DND-41 (cell line): ENCODE measurements at regions not wholly inside any gene's neighbourhood (a gene's known extent, or its start where the extent isn't known, plus 50 kb on each side); places are given as distances from the start of the nearest gene placed in this dataset.

ENCODE experiments used
- ATAC-seq: fragments of 200-7000 bp; cut with Tn5 transposase; 3 replicates; pipeline ENCODE4 v1.9.1; 2021; ENCODE audit warnings: low read depth; ENCODE audit not compliant: insufficient read depth
- DNase-seq: peaks from one replicate; pipeline ENCODE4 v3.0.0-alpha.2; 2020
- H2AFZ ChIP-seq: 2 replicates; pipeline ENCODE4 v1.6.0; 2012; ENCODE audit warnings: low read depth, low read length
- H3K27ac ChIP-seq: 2 replicates; pipeline ENCODE4 v1.5.1; 2012; ENCODE audit warnings: low read length, inconsistent platforms
- H3K27me3 ChIP-seq: fragments of 200-600 bp; sonication (generic); 2 replicates; pipeline ENCODE4 v1.6.0; 2012; ENCODE audit warnings: low read length, mild to moderate bottlenecking, inconsistent platforms; ENCODE audit not compliant: insufficient read depth, poor library complexity
- H3K36me3 ChIP-seq: 2 replicates; pipeline ENCODE4 v1.5.1; 2012; ENCODE audit warnings: low read length, inconsistent platforms; ENCODE audit not compliant: insufficient read depth
- H3K4me1 ChIP-seq: 2 replicates; pipeline ENCODE4 v1.5.1; 2012; ENCODE audit warnings: mild to moderate bottlenecking, low read length; ENCODE audit not compliant: insufficient read depth
- H3K4me2 ChIP-seq: 2 replicates; pipeline ENCODE4 v1.6.0; 2012; ENCODE audit warnings: mild to moderate bottlenecking, moderate library complexity, low read length, inconsistent platforms; ENCODE audit not compliant: insufficient read depth
- H3K4me3 ChIP-seq, 2 experiments: fragments of 200-600 bp in 1 of 2; shearing (Covaris generic) in 1 of 2; 2 replicates each; pipeline ENCODE4 v1.5.1; 2012 to 2016; ENCODE audit warnings: inconsistent platforms in 2 of 2, low read length in 2 of 2, mild to moderate bottlenecking in 2 of 2, low read depth in 1 of 2, moderate library complexity in 1 of 2
- H3K79me2 ChIP-seq: 2 replicates; pipeline ENCODE4 v1.6.0; 2012; ENCODE audit warnings: low read length, inconsistent platforms; ENCODE audit not compliant: insufficient read depth
- H3K9ac ChIP-seq: 2 replicates; pipeline ENCODE4 v1.6.0; 2012; ENCODE audit warnings: low read depth, mild to moderate bottlenecking, inconsistent platforms, low read length, moderate library complexity
- H3K9me3 ChIP-seq: 2 replicates; pipeline ENCODE4 v1.5.1; 2012; ENCODE audit warnings: low read length, moderate library complexity, mild to moderate bottlenecking, inconsistent platforms; ENCODE audit not compliant: insufficient read depth, severe bottlenecking
- H4K20me1 ChIP-seq: 2 replicates; pipeline ENCODE4 v1.6.0; 2012; ENCODE audit warnings: low read length; ENCODE audit not compliant: insufficient read depth
- CTCF ChIP-seq: IDR thresholded peaks from 2 replicates; pipeline ENCODE4 v1.5.1; 2012; ENCODE audit warnings: borderline replicate concordance, low read length, moderate library complexity, mild to moderate bottlenecking; ENCODE audit not compliant: poor library complexity, severe bottlenecking; ENCODE audit errors: extremely low read depth
- EZH2 ChIP-seq: IDR thresholded peaks from 3 replicates; pipeline ENCODE4 v1.6.1; 2012; ENCODE audit warnings: borderline replicate concordance, low read depth, mild to moderate bottlenecking, moderate library complexity, low read length, inconsistent platforms; ENCODE audit not compliant: severe bottlenecking

- no peak overlapping the region for H2AFZ ChIP-seq
- TF ChIP-seq CTCF (no peak), EZH2 (no peak)
- H3K27me3 ChIP-seq, result no peaks in the 10 kb centered on the region
- no peak overlapping the region for H3K4me2 ChIP-seq
- H4K20me1 ChIP-seq, result no peaks in the 10 kb centered on the region
- DNase-seq (no peak), ATAC-seq (no peak)
- no peaks in the 10 kb centered on the region for H3K36me3 ChIP-seq
- H3K9me3 ChIP-seq, result no peaks in the 10 kb centered on the region
- no peak overlapping the region for H3K27ac ChIP-seq
- no peaks in the 10 kb centered on the region for H3K4me1 ChIP-seq
- H3K79me2 ChIP-seq, result no peaks in the 10 kb centered on the region
- H3K9ac ChIP-seq, result no peak overlapping the region
- H3K4me3 ChIP-seq, result no peak overlapping the region
Measured at GRCh38 chr9:28163619-28164018, 590.3 kb upstream of the C9orf72 start.

GRCh38 chr9:28166179-28166578 lies 592.9 kb upstream of the C9orf72 start:
- ATAC-seq, result no peak
- Histone ChIP-seq H2AFZ (no peak overlapping the region), H3K27ac (no peak overlapping the region), H3K79me2 (no peaks in the 10 kb centered on the region), H3K36me3 (no peaks in the 10 kb centered on the region), H3K4me3 (no peak overlapping the region), H4K20me1 (no peaks in the 10 kb centered on the region), H3K9me3 (no peaks in the 10 kb centered on the region), H3K4me2 (no peak overlapping the region), H3K27me3 (no peaks in the 10 kb centered on the region), H3K9ac (no peak overlapping the region), H3K4me1 (no peaks in the 10 kb centered on the region)
- DNase-seq, result no peak
- TF ChIP-seq EZH2, result no peak
- no peak for TF ChIP-seq CTCF

- no peaks in the 10 kb centered on the region for H3K4me1 ChIP-seq
Measured at GRCh38 chr9:28177142-28177541, 603.9 kb upstream of the C9orf72 start.

More at GRCh38 chr9:28177142-28177541, 603.9 kb upstream of the C9orf72 start:
- H4K20me1 ChIP-seq, result no peaks in the 10 kb centered on the region
- no peak overlapping the region for H3K9ac ChIP-seq
- H3K36me3 ChIP-seq, result no peaks in the 10 kb centered on the region
- no peaks in the 10 kb centered on the region for H3K9me3 ChIP-seq
- no peak overlapping the region for H3K27ac ChIP-seq
- H3K4me3 ChIP-seq, result no peak overlapping the region
- ATAC-seq (no peak), DNase-seq (no peak)
- no peak for TF ChIP-seq CTCF
- H3K27me3 ChIP-seq, result no peaks in the 10 kb centered on the region
- no peak overlapping the region for H3K4me2 ChIP-seq
- H2AFZ ChIP-seq, result no peak overlapping the region
- H3K79me2 ChIP-seq, result no peaks in the 10 kb centered on the region
